GM19438 (cell line): ENCODE measurements at regions not wholly inside any gene's neighbourhood (a gene's known extent, or its start where the extent isn't known, plus 50 kb on each side); places are given as distances from the start of the nearest gene placed in this dataset.

Source experiments
- ATAC-seq: cut with Tn5 transposase; IDR thresholded peaks from one replicate; pipeline ENCODE4 v1.9.1; 2021; ENCODE audit warnings: low read depth; ENCODE audit not compliant: unreplicated experiment

DNA sequence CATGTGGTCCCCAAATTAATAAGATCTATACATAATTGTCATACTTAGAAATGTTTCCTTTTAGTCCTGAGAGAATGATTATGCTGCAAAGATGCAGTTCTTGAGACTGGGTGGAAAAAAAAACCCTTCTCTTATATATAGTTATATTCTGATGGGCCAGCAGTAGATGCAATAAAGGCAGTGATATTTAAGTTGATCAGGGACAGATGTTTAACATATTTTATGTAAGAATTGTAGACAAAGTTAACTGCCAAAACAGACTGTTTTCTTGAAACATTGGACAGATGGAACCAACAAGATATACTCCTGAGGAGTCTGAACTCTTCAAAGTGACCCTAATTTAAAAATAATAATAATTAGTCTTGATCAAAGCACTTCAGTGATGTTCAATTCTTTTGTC, 172.0 kb upstream of the LRIG1 start:
- ATAC-seq, result no peak

DNA sequence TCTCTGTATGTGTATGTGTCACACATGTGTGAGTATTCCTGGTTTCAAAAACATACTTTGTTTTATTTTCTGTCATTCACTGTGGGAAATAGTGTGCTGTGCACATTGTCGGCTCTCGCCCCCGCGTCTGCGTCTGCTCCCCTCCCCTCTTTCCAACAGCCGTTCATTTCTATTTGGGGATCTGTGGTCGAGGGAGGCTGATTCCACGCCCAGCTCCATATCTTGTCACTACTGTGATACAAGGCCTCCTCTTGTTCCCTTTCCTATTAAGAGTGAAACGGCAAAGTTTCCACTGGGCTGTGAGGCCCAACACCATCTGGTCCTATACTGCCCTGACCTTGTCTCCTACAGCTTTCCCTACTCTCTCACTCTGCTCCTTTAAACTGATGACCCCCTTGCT, 172.5 kb upstream of the LRIG1 start:
- ATAC-seq, result no peak

DNA sequence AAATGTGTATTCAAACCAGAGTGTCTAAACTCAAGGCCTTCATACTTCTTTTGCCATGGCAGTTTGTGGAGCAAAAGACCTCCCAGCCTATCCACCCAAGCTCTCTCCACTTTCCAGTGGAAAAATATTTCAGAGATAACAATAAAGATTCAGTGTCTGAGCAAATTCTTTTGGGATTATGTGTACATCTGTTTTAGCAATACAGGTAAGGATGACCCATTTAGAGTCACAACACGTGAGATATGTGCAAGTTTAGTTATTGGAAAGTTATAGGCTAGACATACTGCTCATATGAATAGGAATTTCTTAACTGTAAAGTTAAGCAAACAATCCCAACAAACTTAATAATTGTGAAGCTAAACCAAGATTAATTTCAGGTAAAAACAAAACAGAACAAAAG, 174.5 kb upstream of the LRIG1 start:
- no peak for ATAC-seq

DNA sequence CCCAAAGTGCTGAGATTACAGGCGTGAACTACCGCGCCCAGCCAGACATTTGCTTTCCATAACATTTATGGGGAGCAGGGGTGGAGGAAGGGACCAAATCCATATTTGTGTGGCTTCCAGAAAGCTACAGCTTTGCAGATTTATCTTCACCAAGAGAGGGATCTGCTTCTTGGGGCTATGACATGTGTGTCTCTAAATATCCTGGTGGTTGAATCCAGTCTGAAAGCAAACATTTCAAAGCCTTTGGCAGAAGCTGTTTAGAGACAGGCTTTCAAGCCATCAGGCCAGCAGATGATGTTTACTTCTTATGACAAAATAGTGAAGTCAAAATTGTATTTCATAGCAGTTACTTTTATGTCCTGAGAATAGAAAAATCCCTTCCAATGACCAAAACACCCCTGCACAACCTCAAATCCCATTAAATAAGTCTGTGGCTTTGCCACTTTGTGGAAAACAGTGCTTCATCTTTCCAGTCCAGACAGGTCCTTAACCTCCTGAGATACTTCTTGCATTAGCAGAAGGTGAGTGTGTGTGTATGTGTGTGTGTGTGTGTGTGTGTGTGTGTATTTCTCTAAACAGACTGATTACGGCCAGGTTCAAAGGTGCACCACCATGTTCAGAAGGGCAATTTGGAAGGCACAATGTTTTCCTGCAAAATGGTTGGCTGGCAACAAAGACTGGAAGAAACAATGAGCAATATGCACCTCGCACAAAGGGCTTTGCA, 191.4 kb upstream of the LRIG1 start:
- no peak for ATAC-seq

- ATAC-seq, result no peak
Measured at GRCh38 chr3:66692766-66693150, 191.9 kb upstream of the LRIG1 start.

DNA sequence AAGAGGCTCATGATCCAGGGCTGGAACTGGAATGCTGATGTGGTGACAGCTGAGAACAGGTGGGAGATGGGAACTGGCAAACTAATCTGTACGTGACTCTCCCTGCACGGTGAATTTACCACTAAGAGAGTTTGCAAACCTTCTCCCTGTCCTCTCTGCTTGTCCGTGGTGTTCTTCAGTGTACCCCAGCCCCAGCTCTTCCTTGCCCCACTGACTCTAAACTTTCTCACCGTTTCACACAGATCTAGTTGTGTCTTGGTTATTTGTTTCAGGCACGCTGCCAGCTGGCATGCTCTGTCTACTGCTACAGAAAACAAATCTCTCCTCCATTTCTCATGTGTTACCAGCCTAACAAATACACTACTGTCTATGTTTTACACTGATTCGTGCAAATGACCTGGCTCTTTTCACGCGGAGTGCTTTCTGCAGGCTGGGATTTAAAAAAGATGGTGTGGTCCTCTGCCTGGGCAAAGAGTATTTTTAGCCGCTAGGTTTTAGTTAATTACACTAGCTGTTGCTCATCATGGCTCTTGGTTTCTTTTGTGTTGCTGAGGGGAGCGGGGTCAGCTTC, 192.7 kb upstream of the LRIG1 start:
- no peak for ATAC-seq

GRCh38 chr3:66702126-66702525, 201.3 kb upstream of the LRIG1 start:
- no peak for ATAC-seq

GRCh38 chr3:66703501-66703900, 202.7 kb upstream of the LRIG1 start:
- no peak for ATAC-seq

DNA sequence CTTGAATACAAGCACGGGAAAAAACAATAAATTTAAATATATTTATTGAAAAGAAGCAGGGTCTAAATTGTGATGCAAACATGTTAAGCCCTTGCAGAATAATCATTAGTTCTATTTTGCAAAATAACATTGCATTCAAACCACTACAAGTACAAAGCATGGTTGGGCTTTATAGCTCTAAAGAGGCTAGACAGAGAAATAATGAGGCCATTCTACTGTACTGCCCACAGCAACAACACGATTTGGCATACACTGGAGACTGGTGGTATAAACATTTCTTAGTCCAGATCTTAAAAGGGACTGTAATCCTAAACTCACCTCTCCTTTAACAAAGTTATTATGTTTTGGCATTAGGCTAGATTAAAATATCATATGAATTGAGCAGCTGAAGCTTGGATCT, 204.3 kb upstream of the LRIG1 start:
- no peak for ATAC-seq

GRCh38 chr3:66706890-66707289, 206.1 kb upstream of the LRIG1 start:
- no peak for ATAC-seq

GRCh38 chr3:66709532-66709931, 208.7 kb upstream of the LRIG1 start:
- ATAC-seq, result no peak

GRCh38 chr3:66712210-66712609, 211.4 kb upstream of the LRIG1 start:
- ATAC-seq, result no peak

DNA sequence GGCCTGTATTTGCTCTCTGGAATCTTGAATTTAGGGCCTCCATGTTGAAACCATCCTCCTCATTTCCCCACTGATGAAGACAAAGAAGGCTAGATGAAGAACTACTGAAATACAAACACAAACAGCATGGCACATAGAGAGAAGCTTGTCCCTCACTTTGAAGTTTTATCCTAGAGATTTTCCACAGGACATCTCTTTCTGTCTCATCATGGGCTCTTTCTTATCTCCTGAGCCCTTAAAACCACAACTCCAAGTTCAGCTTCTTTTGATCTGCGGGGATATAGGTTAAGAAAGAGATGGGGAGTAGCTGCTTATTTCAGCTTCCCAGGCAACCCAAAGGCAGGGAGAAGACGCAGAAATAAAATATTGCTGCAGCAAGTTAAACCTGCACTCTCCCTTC, 213.1 kb upstream of the LRIG1 start:
- ATAC-seq, result no peak

DNA sequence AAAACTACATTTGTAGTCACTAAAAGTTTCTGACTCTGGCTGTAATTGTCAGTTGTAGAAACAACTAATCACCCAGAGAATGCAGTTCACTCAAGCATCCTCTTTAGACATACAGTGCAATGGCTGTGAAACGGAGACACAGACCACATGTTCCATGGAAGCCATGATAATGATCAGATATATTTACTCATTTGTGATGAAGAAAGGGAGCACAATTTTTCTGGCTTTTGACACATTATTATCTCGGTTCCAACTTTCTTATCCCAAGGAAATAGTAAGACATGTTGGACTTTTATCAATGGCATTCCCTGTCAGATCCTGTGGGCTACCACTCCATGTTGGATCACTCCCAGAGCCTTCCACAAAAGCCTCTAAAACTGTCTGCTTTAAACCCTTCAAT, 215.0 kb upstream of the LRIG1 start:
- ATAC-seq, result no peak

- ATAC-seq, result no peak
Measured at GRCh38 chr3:66717806-66718205, 217.0 kb upstream of the LRIG1 start.

- no peak for ATAC-seq
Measured at GRCh38 chr3:66719796-66720356, 219.1 kb upstream of the LRIG1 start.

DNA sequence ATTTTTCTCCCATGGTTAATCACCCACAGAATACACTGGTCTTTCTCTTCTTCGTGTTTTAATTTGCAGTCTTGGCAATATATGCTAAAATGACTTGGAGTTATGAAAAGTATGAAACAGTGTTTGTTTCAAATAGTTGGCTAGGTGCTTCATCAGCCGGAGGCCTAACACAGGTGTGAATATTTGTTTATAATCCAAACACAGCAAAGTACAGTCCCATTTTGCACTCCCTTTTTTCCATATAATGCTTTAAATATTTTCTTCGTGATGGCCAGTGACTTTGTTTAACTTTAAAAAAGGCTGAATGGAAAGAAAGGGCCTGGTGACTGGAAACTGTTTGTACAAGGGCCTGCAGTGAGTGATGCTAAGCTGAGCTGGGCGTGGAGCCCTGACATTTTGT, 219.7 kb upstream of the LRIG1 start:
- no peak for ATAC-seq

- ATAC-seq, result no peak
Measured at GRCh38 chr3:66722675-66723074, 221.9 kb upstream of the LRIG1 start.

DNA sequence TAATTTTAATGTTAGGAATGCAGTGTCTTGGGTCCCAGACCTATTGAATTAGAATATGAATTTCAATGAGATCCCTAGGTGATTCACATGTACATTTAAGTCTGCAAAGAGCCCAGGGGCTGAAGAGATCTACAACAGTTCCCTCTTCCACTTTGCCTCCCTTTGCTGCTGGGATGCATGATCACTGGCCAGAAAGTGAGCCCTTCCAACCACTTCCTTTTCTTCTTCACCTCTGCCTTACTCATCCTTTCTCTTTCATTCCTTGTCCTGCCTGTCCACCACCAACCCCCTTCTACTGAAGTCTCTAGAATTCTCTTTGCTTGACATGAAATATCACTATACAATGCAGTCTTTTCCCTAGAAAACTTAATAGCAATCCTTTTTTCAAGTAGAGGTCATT, 222.4 kb upstream of the LRIG1 start:
- no peak for ATAC-seq

DNA sequence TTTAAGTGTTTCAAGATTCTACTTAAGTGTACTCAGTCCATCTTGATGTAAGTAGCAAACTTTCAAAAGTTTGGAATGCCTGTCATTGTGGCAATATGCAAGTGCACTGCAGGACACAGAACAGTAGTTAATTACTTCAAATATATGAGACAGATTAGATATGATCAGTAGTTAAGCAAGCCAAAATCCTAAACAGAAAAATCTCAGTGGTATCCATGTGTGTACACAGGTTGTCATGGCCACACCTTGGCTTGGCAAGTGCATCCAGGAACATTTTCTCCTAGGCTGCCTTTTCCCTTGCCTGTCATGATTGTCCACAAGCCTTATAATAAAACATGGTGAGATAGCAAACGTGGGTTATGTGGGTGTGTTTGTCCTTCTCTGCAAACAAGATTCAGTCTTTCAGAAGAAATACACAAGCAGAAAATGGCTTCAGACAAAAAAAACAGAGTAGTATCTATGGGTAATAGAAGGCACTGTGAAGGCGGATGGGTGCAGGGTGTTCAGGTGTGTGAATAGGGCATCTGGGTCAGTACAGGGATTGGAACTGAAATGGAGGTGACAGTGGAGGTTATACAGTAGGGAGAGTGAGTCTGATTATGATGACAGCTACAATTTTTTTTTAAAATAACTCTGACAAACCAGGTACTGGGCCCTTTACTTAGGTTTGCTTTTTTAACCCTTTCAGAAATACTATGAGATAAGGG, 229.0 kb upstream of the LRIG1 start:
- no peak for ATAC-seq

- ATAC-seq, result no peak
Measured at GRCh38 chr3:66738625-66739365, 238.0 kb upstream of the LRIG1 start.
